ENCODE measurements at regions not wholly inside any gene's neighbourhood (a gene's known extent, or its start where the extent isn't known, plus 50 kb on each side); places are given as distances from the start of the nearest gene placed in this dataset.

GRCh38 chr1:234874291-234875288, 254.0 kb downstream of the TOMM20 start (continued):
- no peak for TF ChIP-seq BCLAF1 (IDR thresholded peaks at IDR 0.05; ENCODE audit: borderline replicate concordance in 1 of 2, control insufficient read depth in 1 of 2, low read depth in 2 of 2, low read length in 1 of 2)
- TF ChIP-seq XRCC5 (IDR thresholded peaks at IDR 0.05; ENCODE audit: low read depth, low read length): no peak
- TF ChIP-seq KAT8 (IDR thresholded peaks at IDR 0.05; ENCODE audit: low read depth): no peak
- TF ChIP-seq FUS (optimal IDR thresholded peaks at IDR 0.05; ENCODE audit: low read depth, low read length): no peak
- peak; percentile 54; the same call in 1 of the 2 replicates for TF ChIP-seq GATA2 (CRISPR knock-in tag; IDR thresholded peaks at IDR 0.05)
- no peak for TF ChIP-seq EWSR1 (IDR thresholded peaks at IDR 0.05; ENCODE audit: borderline replicate concordance, low read depth, partially characterized antibody)
- no peak for TF ChIP-seq TFAM (CRISPR knock-in tag; conservative IDR thresholded peaks at IDR 0.05)
- peak; percentile 95 for TF ChIP-seq GATAD2A (IDR thresholded peaks at IDR 0.05)
- no peak for TF ChIP-seq SRSF9 (IDR thresholded peaks at IDR 0.05; ENCODE audit: borderline replicate concordance, low read depth, low read length)
- TF ChIP-seq SETDB1 (IDR thresholded peaks at IDR 0.05; ENCODE audit: low read length): no peak
- TF ChIP-seq HMG20B (CRISPR knock-in tag; IDR thresholded peaks at IDR 0.05): no peak
- 0 out of 2 replicates have a peak, but pooled peaks have one; percentile 59 for TF ChIP-seq ZBTB43 (CRISPR knock-in tag; IDR thresholded peaks at IDR 0.05)
- no peak for TF ChIP-seq ZNF512 (tag; IDR thresholded peaks at IDR 0.05)
- TF ChIP-seq HDAC1 (IDR thresholded peaks at IDR 0.05): peak; percentile 15 to 74; a peak in 2 of 4 replicates
- peak; percentile 45 for TF ChIP-seq ZNF134 (CRISPR knock-in tag; conservative IDR thresholded peaks at IDR 0.05)
- TF ChIP-seq PRPF4 (IDR thresholded peaks at IDR 0.05; ENCODE audit: insufficient read depth, low read depth, low read length, poor library complexity, severe bottlenecking): no peak
- TF ChIP-seq NCOA2 (IDR thresholded peaks at IDR 0.05; ENCODE audit: partially characterized antibody in 2 of 2): no peak
- peak; percentile 55 for TF ChIP-seq OTX1 (CRISPR knock-in tag; IDR thresholded peaks at IDR 0.05)
- TF ChIP-seq ELF4 (CRISPR knock-in tag; IDR thresholded peaks at IDR 0.05): peak; percentile 82
- no peak for TF ChIP-seq MTF1 (CRISPR knock-in tag; IDR thresholded peaks at IDR 0.05; ENCODE audit: borderline replicate concordance)
- peak; percentile 93 for TF ChIP-seq SMARCA4 (IDR thresholded peaks at IDR 0.05)
- TF ChIP-seq STAT5B (CRISPR knock-in tag; IDR thresholded peaks at IDR 0.05): no peak
- no peak for TF ChIP-seq ZNF699 (CRISPR knock-in tag; IDR thresholded peaks at IDR 0.05; ENCODE audit: insufficient replicate concordance)

Data from K562 (cell line).